Adrenal gland (tissue), 5 donors: ENCODE measurements at regions not wholly inside any gene's neighbourhood (a gene's known extent, or its start where the extent isn't known, plus 50 kb on each side); places are given as distances from the start of the nearest gene placed in this dataset.

Experiments
- POLR2A ChIP-seq, 2 donors: fragments of 450-650 bp; IDR thresholded peaks; one replicate each; pipeline ENCODE4 v1.6.1; 2017; ENCODE audit warnings: antibody characterized with exemption in 2 of 2, mild to moderate bottlenecking in 2 of 2, moderate library complexity in 1 of 2
- TF ChIP-seq, protein P1 (sequence below), 6 experiments: fragments of 450-650 bp in 4 of 6; fragments of 200-600 bp in 2 of 6; sonication (generic) in 1 of 6; IDR thresholded peaks; 1 replicate in 5 of 6; 2 replicates in 1 of 6; pipeline versions ENCODE4 v1.5.1 to v1.8.0; 2016 to 2021; ENCODE audit warnings: antibody characterized with exemption in 6 of 6, mild to moderate bottlenecking in 2 of 6, moderate library complexity in 1 of 6
- donor health status: DM: no; HTN: no; CAD: no.

DNA sequence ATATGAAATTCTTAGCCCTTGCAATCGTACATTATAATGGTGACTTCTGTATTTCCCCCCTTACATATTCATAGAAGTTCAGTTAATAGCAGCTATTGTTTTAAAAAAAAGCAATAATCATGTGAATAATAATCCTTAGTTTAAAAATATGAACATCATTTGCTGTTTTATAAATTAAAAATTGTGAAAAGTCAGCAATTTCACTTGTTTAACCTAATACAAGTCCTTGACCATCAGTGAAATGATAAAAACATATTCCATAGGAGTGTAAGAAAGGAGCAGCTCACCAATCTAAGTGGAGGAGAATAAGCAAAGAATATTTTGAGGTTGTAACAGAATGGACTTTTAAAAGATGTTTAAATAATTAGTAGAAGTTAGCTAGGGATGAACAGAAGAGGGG is 650.2 kb downstream of the SUCLG1 start:
- TF ChIP-seq, protein P1, sequence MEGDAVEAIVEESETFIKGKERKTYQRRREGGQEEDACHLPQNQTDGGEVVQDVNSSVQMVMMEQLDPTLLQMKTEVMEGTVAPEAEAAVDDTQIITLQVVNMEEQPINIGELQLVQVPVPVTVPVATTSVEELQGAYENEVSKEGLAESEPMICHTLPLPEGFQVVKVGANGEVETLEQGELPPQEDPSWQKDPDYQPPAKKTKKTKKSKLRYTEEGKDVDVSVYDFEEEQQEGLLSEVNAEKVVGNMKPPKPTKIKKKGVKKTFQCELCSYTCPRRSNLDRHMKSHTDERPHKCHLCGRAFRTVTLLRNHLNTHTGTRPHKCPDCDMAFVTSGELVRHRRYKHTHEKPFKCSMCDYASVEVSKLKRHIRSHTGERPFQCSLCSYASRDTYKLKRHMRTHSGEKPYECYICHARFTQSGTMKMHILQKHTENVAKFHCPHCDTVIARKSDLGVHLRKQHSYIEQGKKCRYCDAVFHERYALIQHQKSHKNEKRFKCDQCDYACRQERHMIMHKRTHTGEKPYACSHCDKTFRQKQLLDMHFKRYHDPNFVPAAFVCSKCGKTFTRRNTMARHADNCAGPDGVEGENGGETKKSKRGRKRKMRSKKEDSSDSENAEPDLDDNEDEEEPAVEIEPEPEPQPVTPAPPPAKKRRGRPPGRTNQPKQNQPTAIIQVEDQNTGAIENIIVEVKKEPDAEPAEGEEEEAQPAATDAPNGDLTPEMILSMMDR (IDR thresholded peaks at IDR 0.05), result no peak
- no peak for TF ChIP-seq POLR2A (IDR thresholded peaks at IDR 0.05)
